T-helper 2 cell treated with Interferon-gamma antibody and Interleukin-4, amounts not matched to agents 5 μg/mL and 100 μg/mL, for 36 hours (primary cell): ENCODE measurements at regions not wholly inside any gene's neighbourhood (a gene's known extent, or its start where the extent isn't known, plus 50 kb on each side); places are given as distances from the start of the nearest gene placed in this dataset.
"Not testable (repeated sequence)": the region's sequence is repeated elsewhere in the genome, so short reads cannot be mapped to it uniquely, and the experiment has no call there.

Experiments used
- DNase-seq: peaks from one replicate; pipeline ENCODE4 v3.0.0; 2021; ENCODE audit warnings: low spot score
- H3K27ac Mint-ChIP-seq: one replicate; pipeline ENCODE4 v1.8.0; 2021; ENCODE audit warnings: mild to moderate bottlenecking, mixed read lengths
- H3K27me3 Mint-ChIP-seq: one replicate; pipeline ENCODE4 v1.8.0; 2021; ENCODE audit warnings: low read depth, mixed read lengths
- H3K36me3 Mint-ChIP-seq: one replicate; pipeline ENCODE4 v1.8.0; 2021; ENCODE audit warnings: low read depth, mixed read lengths
- H3K4me1 Mint-ChIP-seq: one replicate; pipeline ENCODE4 v1.8.0; 2021; ENCODE audit warnings: low read depth, mixed read lengths
- H3K4me3 Mint-ChIP-seq: one replicate; pipeline ENCODE4 v1.8.0; 2022; ENCODE audit warnings: mild to moderate bottlenecking, moderate library complexity, mixed read lengths
- H3K9me3 Mint-ChIP-seq: one replicate; pipeline ENCODE4 v1.8.0; 2021; ENCODE audit warnings: mixed read lengths

DNA sequence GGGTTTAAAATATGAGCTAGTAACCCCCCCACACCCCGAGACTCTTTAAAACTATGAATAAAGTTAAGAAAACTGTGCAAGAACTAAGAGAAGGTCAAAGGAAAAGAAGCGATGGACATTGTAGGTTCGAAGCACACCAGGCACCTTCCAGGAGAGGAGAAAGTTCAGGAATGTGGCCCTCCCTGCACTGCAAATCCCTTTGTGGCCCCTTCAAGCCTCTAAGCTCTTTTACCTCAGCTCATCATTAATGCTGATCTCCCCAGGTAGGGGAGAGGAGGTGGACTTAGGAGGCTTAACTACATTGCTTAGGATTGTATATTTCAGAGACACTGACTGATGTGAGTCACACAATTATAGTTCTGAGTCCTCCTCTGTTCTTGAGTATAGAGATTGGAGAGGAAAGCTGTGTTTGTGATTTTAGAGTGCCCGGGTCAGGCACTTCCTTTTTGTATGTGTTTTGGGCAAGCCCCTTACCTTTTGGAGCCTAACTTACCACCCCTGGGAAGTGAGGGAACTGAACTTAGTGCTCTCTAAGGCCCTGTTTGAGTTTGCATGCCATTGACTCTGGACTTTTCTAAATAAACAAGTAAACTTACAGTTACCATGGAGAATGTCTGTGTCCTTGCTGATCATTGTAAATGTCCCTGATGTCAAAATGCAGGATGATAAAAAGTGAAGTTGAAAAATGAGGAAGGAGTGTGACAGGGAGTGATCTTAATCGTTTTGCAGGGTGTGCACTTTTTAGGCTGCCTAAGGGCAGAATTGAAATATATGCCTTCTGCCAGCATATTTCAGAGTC, 140.8 kb upstream of the ZEB2 start:
- Mint-ChIP-seq H3K4me1 (no peaks in the 10 kb centered on the region), H3K9me3 (no peaks in the 10 kb centered on the region), H3K27ac (no peak overlapping the region), H3K4me3 (no peak overlapping the region), H3K27me3 (peaks cover 9% of the 10 kb centered on the region), H3K36me3 (no peaks in the 10 kb centered on the region)
- DNase-seq = no peak

DNA sequence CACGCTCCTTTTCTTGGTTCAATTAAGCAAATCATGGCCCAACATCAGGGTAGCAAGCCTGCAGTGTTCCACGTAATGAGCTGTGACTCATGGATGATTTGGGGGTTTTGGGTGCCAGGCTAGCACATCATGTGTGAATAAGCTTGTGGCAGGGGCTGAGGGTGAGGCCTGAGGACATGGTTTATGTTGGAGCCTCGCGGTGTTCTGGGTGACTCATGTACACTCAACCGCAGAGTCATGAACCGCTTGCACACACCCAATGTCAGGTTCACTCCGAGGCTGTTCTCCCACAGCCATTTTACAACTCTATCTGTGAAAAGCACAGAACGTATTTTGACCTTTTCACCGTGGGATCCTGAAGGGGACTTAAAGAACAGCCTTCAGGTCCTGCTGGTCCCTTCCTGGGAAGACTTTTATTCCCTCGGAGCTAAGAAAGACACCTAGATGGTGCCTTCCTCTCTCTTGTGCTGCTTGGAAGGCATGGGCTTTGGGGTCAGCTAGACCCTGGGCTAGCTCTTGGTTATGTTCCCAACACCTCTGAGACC, 139.9 kb upstream of the ZEB2 start:
- peaks cover 9% of the 10 kb centered on the region for H3K27me3 Mint-ChIP-seq
- no peaks in the 10 kb centered on the region for H3K4me1 Mint-ChIP-seq
- peak; percentile 6 for DNase-seq
- no peaks in the 10 kb centered on the region for H3K36me3 Mint-ChIP-seq
- no peak overlapping the region for H3K4me3 Mint-ChIP-seq
- no peaks in the 10 kb centered on the region for H3K9me3 Mint-ChIP-seq
- no peak overlapping the region for H3K27ac Mint-ChIP-seq

DNA sequence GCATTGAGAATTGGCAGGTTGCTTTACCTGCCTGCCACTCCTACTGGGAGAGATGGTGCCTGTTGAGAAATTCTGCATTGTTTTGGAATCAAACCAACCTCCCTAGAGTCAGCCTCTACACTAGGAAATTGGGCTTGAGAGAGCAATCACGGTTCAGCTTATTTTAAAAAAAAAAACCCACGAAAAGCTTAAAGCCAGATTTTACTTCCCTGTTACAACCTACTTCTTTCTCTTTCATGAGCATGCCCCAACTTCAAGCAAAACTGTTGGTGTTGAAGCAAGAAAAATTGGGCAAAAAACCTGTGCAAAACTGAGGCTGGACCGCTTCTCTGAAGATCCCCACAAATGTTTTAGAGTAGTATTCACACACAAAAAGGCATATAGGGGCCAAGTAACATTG, 134.6 kb upstream of the ZEB2 start:
- Mint-ChIP-seq H3K27ac (no peak overlapping the region), H3K9me3 (no peaks in the 10 kb centered on the region), H3K36me3 (no peaks in the 10 kb centered on the region), H3K4me3 (no peak overlapping the region), H3K27me3 (peaks cover 7% of the 10 kb centered on the region), H3K4me1 (no peaks in the 10 kb centered on the region)
- DNase-seq = no peak

DNA sequence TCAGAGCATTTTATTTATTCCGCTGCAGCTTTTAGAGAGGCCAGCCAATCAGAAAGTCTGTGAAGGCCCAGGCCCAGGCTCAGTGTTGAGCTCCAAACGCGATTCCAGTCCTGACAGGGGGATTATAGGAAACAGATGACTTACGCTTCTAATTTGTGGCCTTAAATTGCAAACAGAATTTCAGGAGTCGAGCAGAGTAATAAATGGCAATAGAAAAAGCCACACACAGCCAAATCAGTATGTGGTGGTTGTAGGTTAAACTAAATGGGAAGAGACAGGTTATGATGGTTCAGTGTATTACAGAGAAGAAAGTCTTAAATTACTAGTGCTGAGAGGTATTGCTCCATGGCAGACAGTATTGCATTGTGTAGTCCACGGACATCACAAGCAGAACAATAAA, 131.0 kb upstream of the ZEB2 start:
- H3K4me1 Mint-ChIP-seq = no peaks in the 10 kb centered on the region
- H3K36me3 Mint-ChIP-seq = no peaks in the 10 kb centered on the region
- DNase-seq = no peak
- no peaks in the 10 kb centered on the region for H3K9me3 Mint-ChIP-seq
- no peak overlapping the region for H3K4me3 Mint-ChIP-seq
- no peak overlapping the region for H3K27ac Mint-ChIP-seq
- peaks cover 2% of the 10 kb centered on the region for H3K27me3 Mint-ChIP-seq

DNA sequence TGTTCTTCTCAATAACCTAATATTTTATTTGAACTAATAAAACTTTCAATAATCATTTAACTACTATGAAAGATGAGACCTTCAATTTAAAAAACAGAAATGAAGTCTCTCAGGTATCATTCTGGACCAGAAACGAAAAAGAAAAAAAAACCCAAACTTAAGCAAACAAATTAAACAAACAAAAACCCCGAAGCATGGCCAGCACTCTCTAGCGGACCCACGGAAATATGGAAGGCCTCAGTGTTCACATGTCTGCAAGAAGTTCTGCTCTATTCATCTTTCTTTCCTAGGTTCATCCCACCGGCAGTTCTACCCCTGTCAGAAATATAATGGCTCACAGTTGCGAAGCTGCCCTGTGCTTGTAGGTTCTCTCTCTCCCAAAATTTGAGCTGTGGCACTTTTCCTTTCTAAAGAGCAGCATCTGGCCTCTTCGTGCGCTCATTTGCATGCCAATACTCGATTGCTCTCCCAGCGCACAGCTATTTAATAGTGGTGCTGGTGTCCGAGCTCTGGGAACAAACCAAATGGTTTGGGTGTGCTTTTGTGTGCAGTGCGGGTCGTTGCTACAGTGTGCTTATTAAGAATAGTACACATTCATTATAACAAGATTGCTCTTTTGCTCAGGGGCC, 129.0 kb upstream of the ZEB2 start:
- no peaks in the 10 kb centered on the region for H3K9me3 Mint-ChIP-seq
- H3K27me3 Mint-ChIP-seq = peaks cover 6% of the 10 kb centered on the region
- H3K27ac Mint-ChIP-seq = no peak overlapping the region
- H3K36me3 Mint-ChIP-seq = no peaks in the 10 kb centered on the region
- H3K4me3 Mint-ChIP-seq = no peak overlapping the region
- no peaks in the 10 kb centered on the region for H3K4me1 Mint-ChIP-seq
- no peak for DNase-seq

DNA sequence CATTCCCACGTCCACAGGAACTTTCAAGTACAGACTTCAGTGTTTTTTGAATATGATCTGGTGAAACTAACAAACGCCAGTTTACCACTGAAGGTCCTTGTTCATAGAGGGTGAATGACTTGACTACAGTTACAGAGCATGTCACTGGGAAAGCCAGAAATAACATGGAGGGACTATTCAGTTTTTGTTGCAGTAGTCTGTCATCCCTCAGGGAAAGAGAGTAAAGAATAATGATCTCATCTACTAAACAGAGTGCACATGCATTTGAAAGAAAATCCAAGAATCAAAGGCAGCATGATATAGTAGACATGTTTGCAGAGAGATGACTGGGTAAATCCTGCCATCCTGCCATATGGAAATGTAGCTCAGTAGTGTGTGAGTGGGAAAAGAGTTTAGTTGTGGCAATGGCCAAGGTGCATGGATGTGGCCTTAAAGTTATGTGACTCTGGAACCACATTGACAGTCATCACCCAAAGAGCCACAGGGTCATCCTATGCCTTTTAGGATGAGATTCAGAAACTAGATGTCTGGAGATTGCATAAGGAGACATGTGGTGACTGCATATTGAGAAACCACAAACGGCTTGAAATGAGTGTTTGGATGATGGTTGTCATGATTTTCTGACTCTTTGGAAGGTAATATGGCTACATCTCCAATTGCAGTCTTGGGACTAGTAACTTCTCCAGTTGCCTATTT, 125.3 kb upstream of the ZEB2 start:
- no peaks in the 10 kb centered on the region for H3K36me3 Mint-ChIP-seq
- H3K27me3 Mint-ChIP-seq = peaks cover 22% of the 10 kb centered on the region
- H3K9me3 Mint-ChIP-seq = no peaks in the 10 kb centered on the region
- H3K4me3 Mint-ChIP-seq = no peak overlapping the region
- no peaks in the 10 kb centered on the region for H3K4me1 Mint-ChIP-seq
- no peak overlapping the region for H3K27ac Mint-ChIP-seq
- no peak for DNase-seq

DNA sequence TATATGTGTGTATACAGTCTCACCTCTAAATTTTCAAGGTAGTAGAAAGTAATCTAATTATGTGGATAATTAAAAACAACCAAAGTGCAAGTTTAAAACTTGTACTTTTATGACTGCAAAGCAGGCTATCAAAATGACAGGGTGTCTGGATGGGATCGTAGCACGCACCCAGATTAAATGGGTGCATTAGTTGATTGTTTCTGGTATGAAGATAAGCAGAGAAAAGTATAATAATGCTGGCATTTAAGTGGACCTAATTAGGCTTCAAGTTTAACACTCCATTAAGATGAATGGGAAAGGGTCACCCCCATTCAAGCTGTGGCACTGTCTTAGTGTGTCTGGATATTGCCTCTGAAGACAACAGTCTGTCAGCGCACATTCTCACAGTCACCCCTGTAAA, 124.6 kb upstream of the ZEB2 start:
- no peaks in the 10 kb centered on the region for H3K4me1 Mint-ChIP-seq
- H3K4me3 Mint-ChIP-seq = no peak overlapping the region
- no peak for DNase-seq
- no peaks in the 10 kb centered on the region for H3K9me3 Mint-ChIP-seq
- no peak overlapping the region for H3K27ac Mint-ChIP-seq
- peaks cover 22% of the 10 kb centered on the region for H3K27me3 Mint-ChIP-seq
- no peaks in the 10 kb centered on the region for H3K36me3 Mint-ChIP-seq

DNA sequence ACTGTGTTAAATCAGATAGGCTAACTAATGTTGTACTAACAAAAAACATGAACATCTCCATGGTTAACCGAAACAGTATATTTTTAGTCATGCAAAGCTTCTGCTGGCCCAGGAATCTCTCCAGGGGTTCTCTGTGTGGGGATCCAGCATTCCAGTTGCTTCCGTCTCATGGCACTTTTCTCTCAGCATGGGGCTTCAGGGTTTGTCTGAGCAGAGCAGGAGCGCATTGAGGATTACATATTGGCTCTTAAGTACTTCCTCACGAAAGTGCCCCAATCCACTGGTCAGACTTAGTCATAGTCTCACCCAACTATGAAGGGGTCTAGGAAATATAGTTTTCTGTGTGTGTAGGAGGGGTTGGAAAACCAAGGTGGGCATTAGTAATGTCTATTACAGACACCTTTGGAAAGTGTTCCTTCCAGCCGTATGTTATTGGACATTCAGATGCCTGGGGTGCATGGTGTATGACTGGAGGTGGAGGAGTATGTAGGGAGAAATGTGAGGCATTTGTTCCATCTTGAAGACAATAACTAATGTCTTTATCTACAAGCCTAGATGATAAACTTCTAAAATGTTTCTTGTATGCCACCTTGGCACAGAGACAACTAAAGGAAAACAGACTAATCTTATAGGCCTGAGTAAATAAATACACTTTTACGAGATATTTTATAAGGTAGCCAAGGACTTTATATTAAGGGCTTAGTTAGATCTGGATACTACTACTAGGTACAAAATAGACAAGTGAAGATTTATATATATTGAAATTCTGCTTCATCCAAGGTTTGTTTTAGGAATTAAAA, 123.8 kb upstream of the ZEB2 start:
- no peaks in the 10 kb centered on the region for H3K9me3 Mint-ChIP-seq
- no peak overlapping the region for H3K4me3 Mint-ChIP-seq
- peaks cover 22% of the 10 kb centered on the region for H3K27me3 Mint-ChIP-seq
- no peak for DNase-seq
- no peaks in the 10 kb centered on the region for H3K36me3 Mint-ChIP-seq
- no peaks in the 10 kb centered on the region for H3K4me1 Mint-ChIP-seq
- no peak overlapping the region for H3K27ac Mint-ChIP-seq

DNA sequence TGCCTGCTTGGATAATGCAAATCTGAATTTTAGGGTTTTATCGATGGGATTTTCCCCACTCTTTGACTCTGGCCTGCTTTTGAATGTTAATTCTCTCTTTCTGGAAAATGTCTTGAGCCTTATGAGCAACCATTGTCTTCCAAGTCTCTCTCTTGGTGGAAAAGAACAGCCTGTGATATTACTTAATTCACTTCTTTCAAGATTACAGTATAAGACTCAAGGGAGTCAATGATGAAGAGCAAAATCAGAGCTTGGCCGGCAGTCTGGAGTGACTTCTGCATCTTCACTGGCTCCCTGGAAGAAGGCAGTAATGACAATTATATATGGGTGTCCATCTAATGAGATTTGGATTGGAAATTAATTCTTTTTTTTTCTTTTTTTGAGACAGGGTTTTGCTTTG, 122.9 kb upstream of the ZEB2 start:
- no peak for DNase-seq
- no peaks in the 10 kb centered on the region for H3K36me3 Mint-ChIP-seq
- H3K9me3 Mint-ChIP-seq = no peaks in the 10 kb centered on the region
- no peak overlapping the region for H3K4me3 Mint-ChIP-seq
- peaks cover 22% of the 10 kb centered on the region for H3K27me3 Mint-ChIP-seq
- H3K4me1 Mint-ChIP-seq = no peaks in the 10 kb centered on the region
- no peak overlapping the region for H3K27ac Mint-ChIP-seq

DNA sequence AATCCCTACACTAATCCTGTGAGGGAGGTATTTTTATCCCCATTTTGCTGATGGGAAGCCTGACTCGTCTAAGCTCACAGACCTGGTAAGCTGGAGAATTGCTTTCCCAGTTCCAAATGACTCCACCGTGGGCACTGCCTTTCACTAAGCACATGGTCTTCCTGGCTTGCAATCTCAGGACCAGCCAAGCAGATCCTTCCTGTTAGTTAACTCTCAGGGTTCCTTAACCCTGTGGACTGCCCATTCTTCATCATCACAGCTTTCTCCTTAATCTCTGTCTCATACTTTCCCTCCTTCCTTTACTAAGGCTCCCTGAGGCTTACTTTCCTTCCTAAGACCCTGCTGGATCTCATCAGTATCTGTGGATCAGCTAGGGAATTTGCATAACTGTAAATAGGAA, 122.2 kb upstream of the ZEB2 start:
- H3K4me3 Mint-ChIP-seq = no peak overlapping the region
- no peaks in the 10 kb centered on the region for H3K9me3 Mint-ChIP-seq
- H3K4me1 Mint-ChIP-seq = no peaks in the 10 kb centered on the region

DNA sequence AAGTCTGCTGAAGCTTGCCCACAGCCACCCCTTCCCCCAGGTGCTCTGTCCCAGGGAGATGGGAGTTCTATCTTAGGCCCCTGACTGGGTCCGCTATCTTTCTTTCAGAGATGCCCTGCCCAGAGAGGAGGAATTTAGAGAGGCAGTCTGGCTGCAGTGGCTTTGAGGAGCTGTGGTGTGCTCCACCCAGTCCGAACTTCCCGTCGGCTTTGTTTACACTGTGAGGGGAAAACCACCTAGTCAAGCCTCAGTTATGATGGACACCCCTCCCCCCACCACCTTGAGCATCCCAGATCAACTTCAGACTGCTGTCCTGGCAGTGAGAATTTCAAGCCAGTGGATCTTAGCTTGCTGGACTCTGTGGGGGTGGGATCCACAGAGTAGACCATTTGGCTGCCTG, 118.3 kb upstream of the ZEB2 start:
- peaks cover 32% of the 10 kb centered on the region for H3K27me3 Mint-ChIP-seq
- not testable (repeated sequence) for H3K36me3 Mint-ChIP-seq, H3K27ac Mint-ChIP-seq, DNase-seq, H3K4me3 Mint-ChIP-seq, H3K9me3 Mint-ChIP-seq, H3K4me1 Mint-ChIP-seq

More for the DNA sequence above, 122.2 kb upstream of the ZEB2 start:
- peaks cover 25% of the 10 kb centered on the region for H3K27me3 Mint-ChIP-seq
- H3K27ac Mint-ChIP-seq = no peak overlapping the region
- no peak for DNase-seq
- no peaks in the 10 kb centered on the region for H3K36me3 Mint-ChIP-seq

DNA sequence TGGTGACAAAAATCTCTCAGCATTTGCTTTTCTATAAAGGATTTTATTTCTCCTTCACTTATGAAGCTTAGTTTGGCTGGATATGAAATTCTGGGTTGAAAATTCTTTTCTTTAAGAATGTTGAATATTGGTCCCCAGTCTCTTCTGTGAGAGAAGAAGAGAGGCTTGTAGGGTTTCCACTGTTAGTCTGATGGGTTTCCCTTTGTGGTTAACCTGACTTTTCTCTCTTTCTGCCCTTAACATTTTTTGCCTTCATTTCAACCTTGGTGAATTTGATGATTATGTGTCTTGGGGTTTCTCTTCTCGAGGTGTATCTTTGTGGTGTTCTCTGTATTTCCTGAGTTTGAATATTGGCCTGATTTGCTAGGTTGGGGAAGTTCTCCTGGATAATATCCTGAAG, 116.9 kb upstream of the ZEB2 start:
- H3K27ac Mint-ChIP-seq, H3K4me3 Mint-ChIP-seq: not testable (repeated sequence)

DNA sequence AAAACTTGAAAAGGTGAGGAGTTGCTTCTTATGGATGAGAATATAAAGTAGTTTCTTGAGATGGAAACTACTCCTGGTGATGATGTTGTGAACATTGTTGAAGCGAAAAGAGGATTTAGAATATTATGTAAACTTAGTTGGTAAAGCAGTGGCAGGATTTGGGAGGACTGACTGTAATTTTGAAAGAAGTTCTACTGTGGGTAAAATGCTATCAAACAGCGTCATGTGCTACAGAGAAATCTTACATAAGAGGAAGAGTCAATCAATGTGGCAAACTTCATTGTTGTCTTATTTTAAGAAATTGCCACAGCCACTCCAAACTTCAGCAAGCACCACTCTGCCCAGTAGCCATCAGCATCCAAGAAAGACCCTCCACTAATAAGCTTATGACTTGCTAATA, 112.9 kb upstream of the ZEB2 start:
- H3K36me3 Mint-ChIP-seq = no peaks in the 10 kb centered on the region
- H3K27ac Mint-ChIP-seq = no peak overlapping the region
- peaks cover 30% of the 10 kb centered on the region for H3K27me3 Mint-ChIP-seq
- no peak for DNase-seq
- H3K4me1 Mint-ChIP-seq = no peaks in the 10 kb centered on the region
- no peak overlapping the region for H3K4me3 Mint-ChIP-seq
- H3K9me3 Mint-ChIP-seq = peaks cover 6% of the 10 kb centered on the region

More for the DNA sequence above, 116.9 kb upstream of the ZEB2 start:
- peaks cover 27% of the 10 kb centered on the region for H3K27me3 Mint-ChIP-seq
- H3K36me3 Mint-ChIP-seq, DNase-seq, H3K4me1 Mint-ChIP-seq, H3K9me3 Mint-ChIP-seq: not testable (repeated sequence)
